ENCODE measurements at regions not wholly inside any gene's neighbourhood (a gene's known extent, or its start where the extent isn't known, plus 50 kb on each side); places are given as distances from the start of the nearest gene placed in this dataset.

- no peaks in the 10 kb centered on the region for H3K9me3 ChIP-seq (replicated peaks)
- H3K27ac ChIP-seq (replicated peaks), result no peak overlapping the region
- no peak for TF ChIP-seq CTCF (IDR thresholded peaks at IDR 0.05; ENCODE audit: borderline replicate concordance)
- no peak overlapping the region for H3K4me3 ChIP-seq
- no peaks in the 10 kb centered on the region for H3K4me1 ChIP-seq
- DNase-seq, result no peak
- intact Hi-C loops (cut with micrococcal nuclease), result no loop called here
- H3K36me3 ChIP-seq, result no peaks in the 10 kb centered on the region
- H3K27me3 ChIP-seq (ENCODE audit: low read depth), result no peaks in the 10 kb centered on the region
Measured at GRCh38 chr2:226607379-226607778, 192.2 kb downstream of the IRS1 start.

GRCh38 chr2:226605642-226606041, 194.0 kb downstream of the IRS1 start:
- no peaks in the 10 kb centered on the region for H3K4me1 ChIP-seq
- H3K36me3 ChIP-seq, result no peaks in the 10 kb centered on the region
- H3K9me3 ChIP-seq (replicated peaks), result no peaks in the 10 kb centered on the region
- TF ChIP-seq CTCF (IDR thresholded peaks at IDR 0.05; ENCODE audit: borderline replicate concordance), result no peak
- intact Hi-C loops (cut with micrococcal nuclease), result no loop called here
- H3K27me3 ChIP-seq (ENCODE audit: low read depth), result no peaks in the 10 kb centered on the region
- no peak for DNase-seq
- H3K4me3 ChIP-seq, result no peak overlapping the region
- H3K27ac ChIP-seq (replicated peaks), result no peak overlapping the region

- no peaks in the 10 kb centered on the region for H3K36me3 ChIP-seq
- H3K4me3 ChIP-seq, result no peak overlapping the region
- no peaks in the 10 kb centered on the region for H3K4me1 ChIP-seq
- no peak overlapping the region for H3K27ac ChIP-seq (replicated peaks)
- H3K27me3 ChIP-seq (ENCODE audit: low read depth), result no peaks in the 10 kb centered on the region
- DNase-seq, result no peak
- intact Hi-C loops (cut with micrococcal nuclease), result no loop called here
- no peaks in the 10 kb centered on the region for H3K9me3 ChIP-seq (replicated peaks)
- no peak for TF ChIP-seq CTCF (IDR thresholded peaks at IDR 0.05; ENCODE audit: borderline replicate concordance)
Measured at GRCh38 chr2:226603606-226604005, 196.0 kb downstream of the IRS1 start.

GRCh38 chr2:226601881-226602662, 197.5 kb downstream of the IRS1 start:
- H3K27me3 ChIP-seq (ENCODE audit: low read depth), result no peaks in the 10 kb centered on the region
- no peak overlapping the region for H3K27ac ChIP-seq (replicated peaks)
- intact Hi-C loops (cut with micrococcal nuclease), result no loop called here
- no peaks in the 10 kb centered on the region for H3K9me3 ChIP-seq (replicated peaks)
- H3K4me1 ChIP-seq, result no peaks in the 10 kb centered on the region
- no peak for DNase-seq
- no peaks in the 10 kb centered on the region for H3K36me3 ChIP-seq
- H3K4me3 ChIP-seq, result no peak overlapping the region
- TF ChIP-seq CTCF (IDR thresholded peaks at IDR 0.05; ENCODE audit: borderline replicate concordance), result no peak

- H3K4me1 ChIP-seq, result no peaks in the 10 kb centered on the region
- no peak overlapping the region for H3K27ac ChIP-seq (replicated peaks)
- H3K4me3 ChIP-seq, result no peak overlapping the region
- no peak for DNase-seq
- no peaks in the 10 kb centered on the region for H3K9me3 ChIP-seq (replicated peaks)
- no peaks in the 10 kb centered on the region for H3K27me3 ChIP-seq (ENCODE audit: low read depth)
- intact Hi-C loops (cut with micrococcal nuclease), result no loop called here
- no peak for TF ChIP-seq CTCF (IDR thresholded peaks at IDR 0.05; ENCODE audit: borderline replicate concordance)
- H3K36me3 ChIP-seq, result no peaks in the 10 kb centered on the region
Measured at GRCh38 chr2:226600802-226601201, 198.8 kb downstream of the IRS1 start.

Data from left ventricle myocardium inferior (tissue), 1 donor.